Hematopoietic multipotent progenitor cell treated with erythropoietin and hydrocortisone succinate and interleukin-3 and kit ligand, for 6 days (in vitro differentiated cells): ENCODE measurements at regions not wholly inside any gene's neighbourhood (a gene's known extent, or its start where the extent isn't known, plus 50 kb on each side); places are given as distances from the start of the nearest gene placed in this dataset.

ENCODE experiments used
- DNase-seq: peaks from one replicate; pipeline ENCODE4 v3.0.0-alpha.2; 2015

DNA sequence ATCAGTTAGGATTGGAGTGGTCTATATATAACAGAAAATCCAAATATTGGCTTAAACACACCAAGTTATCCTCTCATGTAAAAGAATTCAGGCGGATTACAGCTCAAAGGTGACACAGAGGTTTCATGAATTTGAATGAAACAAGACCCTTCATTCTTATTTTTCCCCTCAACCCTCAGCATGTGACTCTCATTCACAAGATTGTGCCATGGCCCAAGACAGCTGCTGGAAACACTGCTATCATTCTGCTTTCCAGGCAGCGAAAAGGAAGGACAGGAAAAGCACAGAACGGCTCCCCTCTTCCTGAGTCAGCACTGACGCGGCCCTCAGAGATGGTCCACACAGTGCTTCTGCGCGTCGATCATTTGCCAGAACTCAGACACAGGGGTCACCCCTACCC, 891.0 kb upstream of the FRG1 start:
- DNase-seq = no peak

- no peak for DNase-seq
Measured at GRCh38 chr4:189050643-189051042, 890.0 kb upstream of the FRG1 start.

GRCh38 chr4:189053621-189054020, 887.1 kb upstream of the FRG1 start:
- no peak for DNase-seq

DNA sequence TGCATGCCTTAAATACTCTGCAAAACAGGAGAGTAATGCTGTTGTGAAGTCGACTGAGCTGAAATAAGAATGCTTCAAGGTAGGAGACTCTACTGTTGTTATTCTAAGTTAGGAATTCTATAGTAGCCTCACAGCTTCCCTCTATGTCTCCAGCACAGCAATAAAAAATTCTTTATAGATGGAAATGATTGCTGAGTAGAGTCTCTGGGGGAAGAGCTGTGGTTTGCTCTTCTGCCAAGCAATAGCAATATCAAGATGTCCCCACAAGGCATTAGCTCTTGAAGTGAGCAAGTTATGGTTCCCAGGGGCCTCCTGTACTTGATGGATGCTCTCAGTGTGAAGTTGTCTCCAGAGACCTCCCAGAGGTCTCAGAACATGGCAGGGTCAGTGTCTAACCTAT, 880.6 kb upstream of the FRG1 start:
- DNase-seq = no peak

GRCh38 chr4:189062047-189062820, 878.4 kb upstream of the FRG1 start:
- DNase-seq = no peak

- no peak for DNase-seq
Measured at GRCh38 chr4:189069772-189070171, 870.9 kb upstream of the FRG1 start.

DNA sequence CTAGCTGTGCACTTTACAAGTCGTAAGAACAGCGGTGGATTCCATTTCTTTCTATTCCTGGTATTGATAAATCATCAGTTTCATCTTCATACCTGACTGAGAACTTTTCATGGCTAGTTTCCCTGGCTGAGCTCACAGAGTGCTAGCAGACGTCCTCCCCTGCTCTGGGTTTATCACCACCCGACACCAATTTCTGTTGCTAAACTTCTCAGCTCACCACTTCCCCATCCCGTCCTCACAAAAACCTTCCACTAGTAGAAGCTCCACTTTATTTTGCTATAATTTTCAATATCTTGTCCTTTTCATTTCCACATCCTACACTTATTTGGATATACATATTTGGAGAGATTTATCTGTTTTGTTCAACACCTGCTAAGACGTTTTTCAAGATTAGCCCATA, 869.4 kb upstream of the FRG1 start:
- no peak for DNase-seq

- DNase-seq = no peak
Measured at GRCh38 chr4:189073739-189074138, 866.9 kb upstream of the FRG1 start.

DNA sequence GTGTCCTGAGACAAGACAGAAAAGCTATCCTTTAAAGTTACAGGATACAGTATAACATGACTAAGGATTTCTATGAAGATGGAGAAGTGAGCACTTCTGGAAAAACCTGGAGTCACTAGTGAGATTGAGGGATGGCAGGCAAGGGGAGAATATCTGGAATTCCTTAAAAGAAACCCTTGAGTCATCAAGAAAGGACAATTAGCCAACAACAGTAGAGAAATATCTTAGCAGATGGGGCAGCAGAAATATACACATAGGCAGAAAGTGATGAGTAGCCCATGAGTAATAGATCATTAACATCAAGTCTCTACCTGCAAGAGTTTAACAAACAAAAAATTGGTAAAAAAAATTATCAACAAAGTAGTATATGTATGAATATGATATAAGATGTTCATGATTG, 858.8 kb upstream of the FRG1 start:
- no peak for DNase-seq

DNA sequence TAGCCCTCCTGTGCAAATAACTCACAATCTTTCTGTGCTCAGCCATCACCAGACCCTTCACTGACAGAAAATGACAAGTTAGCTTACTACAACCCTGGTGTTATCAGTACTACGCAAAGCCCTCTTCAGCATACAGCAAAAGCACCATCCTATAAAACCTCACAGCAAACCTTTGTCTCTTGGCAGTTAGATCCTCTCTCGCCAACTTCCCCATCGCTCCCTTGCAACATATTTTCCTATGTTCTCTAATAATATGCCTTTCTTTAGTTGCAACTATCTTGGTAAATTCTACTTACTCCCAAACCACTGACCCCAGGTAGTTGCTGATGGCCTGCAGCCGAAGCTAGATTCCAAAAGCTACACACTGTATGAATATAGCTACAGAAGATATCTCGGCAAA, 856.9 kb upstream of the FRG1 start:
- no peak for DNase-seq

DNA sequence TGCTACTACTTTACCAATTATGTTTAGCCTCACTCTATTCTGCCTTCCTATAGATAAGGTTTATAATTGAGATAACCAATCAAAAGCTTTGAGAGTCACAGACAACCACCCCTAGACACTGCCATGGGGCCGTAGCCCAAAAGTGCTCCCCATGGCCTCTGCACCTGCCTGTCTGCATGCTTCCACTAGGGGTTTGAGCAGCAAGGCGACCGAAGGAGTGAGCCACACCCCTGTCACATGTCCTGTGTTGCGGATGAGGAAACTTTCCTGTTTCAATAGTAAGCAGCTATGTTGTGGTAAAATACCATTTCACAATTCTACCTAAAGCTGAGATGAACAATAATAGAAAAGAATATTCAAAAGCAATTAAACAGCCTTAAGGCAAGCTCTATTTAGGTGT, 856.0 kb upstream of the FRG1 start:
- peak; percentile 4 for DNase-seq

DNA sequence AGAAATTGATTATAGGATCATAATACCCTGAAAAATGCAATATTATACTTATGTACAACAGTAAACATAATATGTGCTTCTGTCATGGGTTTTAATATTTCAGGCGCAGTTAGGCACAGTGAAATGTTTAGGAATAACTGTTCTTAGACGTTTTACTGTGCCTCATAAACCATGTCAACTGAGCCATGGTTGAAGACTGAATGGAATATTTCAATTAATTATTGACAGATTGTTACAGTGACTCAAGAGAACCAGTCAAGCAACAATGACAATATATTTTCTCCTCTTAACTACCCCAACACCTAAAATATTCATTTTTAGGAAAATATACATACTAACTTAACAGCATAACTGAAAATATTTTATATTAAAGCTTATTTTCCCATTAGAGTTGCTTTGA, 852.7 kb upstream of the FRG1 start:
- no peak for DNase-seq

DNA sequence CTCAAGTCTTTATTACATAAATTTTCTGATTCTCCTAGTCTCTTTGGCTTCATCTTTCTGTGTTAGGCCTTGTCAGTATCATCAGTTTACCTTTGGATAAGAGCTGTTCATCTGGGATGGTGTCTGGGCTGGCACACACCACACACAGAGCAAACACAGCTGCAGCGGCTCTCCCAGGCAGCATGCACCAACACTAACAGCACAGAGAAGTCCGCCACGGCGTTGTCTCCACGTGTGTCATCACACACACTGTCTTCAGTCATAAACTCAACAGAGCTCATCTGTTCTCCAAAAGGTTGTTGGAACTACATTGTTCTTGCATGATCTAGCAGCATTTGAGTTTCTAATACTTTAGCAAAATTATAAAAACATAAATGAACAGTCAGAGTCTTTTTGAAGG, 851.9 kb upstream of the FRG1 start:
- no peak for DNase-seq

DNA sequence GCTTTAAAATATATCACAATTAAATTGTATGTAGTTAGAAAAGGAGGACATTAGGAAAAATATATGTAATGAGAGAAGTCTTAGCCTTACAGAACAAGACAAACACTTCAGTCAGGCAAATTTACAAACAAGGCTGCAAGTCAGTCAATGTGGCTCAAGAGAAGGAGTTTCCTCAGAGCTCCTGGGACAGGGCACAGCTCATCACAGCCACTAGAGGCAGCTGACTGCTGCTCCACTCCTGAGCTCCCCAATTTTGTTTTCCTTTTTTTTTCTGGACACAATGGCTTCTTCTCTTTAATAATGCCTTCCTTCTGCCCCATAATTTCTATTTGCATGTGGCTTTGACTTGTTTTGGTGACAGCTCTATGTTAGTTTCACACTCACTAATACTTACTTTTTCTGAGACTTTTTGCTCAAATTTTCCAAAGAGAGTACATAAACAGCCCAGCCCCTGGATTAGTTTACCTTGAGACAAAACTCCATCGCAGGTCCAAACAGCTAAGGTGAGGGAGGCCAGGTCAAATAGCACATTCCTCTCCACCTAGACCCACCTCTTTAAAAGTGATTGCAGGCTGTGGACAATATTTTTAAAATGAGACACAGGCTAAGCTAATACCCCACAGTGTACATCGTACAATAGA, 850.4 kb upstream of the FRG1 start:
- no peak for DNase-seq

DNA sequence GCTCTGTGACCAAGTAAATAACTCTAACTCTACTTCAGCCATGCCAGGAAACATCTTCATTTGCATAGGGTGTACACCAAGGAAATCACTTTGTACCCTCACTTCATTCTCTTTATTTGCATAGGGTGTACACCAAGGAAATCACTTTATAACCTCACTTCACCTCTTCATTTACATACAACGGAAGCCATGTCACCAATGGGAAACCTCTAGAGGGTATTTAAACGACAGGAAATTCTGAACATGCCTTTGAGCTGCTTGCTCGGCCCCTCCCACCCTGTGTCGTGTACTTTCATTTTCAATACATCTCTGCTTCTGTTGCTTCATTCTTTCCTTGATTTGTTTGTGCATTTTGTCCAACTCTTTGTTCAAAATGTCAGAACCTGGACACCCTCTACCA, 848.1 kb upstream of the FRG1 start:
- DNase-seq = no peak

DNA sequence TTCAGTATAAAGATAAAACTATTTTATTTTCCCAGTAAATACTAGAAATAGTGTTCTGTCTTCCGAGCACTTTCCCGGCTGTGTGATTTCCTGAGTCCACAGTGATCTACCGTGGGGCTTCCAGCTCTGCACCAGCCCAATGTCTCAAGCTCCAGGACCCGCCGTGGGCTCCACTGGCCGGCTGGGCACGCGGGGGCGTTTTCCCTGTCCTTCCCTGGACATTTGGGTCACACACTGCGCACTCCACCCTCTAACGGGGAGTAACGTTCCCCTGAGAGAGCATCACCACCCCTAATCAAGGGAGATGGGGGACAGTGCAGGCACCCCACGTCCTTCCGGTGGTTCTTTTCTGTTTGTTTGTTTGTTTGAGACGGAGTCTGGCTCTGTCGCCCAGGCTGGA, 844.6 kb upstream of the FRG1 start:
- DNase-seq = no peak

DNA sequence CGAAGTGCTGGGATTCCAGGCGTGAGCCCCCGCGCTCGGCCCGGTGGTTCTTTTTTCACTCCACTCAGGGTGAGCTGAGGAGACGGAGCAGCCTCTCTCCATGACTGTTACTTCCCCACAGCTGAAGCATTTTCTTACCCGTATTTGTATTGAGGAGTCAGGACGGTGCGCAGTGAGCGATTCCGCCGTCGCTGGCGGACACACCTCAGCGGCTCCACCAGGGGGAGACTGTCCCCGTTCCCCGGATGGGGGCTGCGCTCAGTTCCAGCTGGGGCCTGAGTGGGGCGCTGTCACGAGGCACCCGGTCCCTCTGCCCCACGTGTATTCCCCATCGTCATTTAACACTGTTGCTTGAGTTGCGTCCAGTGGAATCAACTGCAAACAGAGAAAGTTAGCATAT, 844.0 kb upstream of the FRG1 start:
- no peak for DNase-seq

DNA sequence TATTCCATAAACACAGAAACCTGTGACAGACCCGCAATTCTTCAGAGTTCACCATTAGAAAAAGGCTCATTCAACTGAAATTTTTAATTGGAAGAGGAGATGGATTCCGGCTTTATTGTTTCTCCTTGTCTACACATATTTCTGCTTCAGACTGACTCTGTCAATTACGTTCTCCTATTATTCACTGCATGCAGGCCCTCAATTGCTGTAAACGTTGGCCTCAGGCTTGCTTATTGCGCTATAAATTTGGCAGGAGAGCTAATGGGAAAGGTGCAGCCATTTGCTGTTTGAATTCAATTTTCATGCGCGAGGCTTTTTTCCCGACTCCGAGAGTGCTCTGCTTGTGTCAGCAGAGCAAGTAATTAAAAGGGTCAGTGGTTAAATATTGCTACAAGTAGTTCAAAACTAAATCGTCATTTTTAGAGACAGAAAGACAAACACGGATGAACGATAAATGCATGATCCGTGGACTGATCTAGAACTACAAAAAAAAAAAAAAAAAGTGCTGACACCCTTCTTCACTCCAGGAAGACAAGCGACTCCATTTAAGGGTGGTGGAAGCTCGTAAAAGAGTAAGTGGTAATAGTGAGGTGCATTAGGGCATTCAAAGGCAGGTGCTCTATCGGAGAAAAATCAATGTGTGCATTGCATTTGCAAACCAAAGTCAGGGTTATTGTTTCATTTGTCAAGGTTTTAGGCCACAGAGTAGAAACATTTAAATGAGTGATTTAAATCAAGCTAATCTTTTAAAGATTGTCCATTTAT, 841.6 kb upstream of the FRG1 start:
- no peak for DNase-seq

GRCh38 chr4:189113389-189113888, 827.2 kb upstream of the FRG1 start:
- no peak for DNase-seq

DNA sequence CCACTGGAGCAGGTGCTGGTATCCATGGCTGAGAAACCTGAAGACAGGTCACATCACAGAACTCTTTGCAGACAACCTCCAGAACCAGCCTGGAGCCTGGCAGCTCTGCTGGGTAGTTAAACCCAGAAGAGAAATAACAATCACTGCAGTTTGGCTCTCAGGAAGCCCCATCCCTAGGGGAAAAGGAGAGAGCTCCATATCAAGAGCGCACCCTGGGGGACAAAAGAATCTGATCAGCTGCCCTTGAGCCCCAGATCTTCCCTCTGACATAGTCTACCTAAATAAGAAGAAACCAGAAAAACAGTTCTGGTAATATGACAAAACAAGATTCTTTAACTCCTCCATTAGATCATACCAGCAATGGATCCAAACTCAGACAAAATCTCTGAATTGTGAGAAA, 823.2 kb upstream of the FRG1 start:
- DNase-seq = no peak

DNA sequence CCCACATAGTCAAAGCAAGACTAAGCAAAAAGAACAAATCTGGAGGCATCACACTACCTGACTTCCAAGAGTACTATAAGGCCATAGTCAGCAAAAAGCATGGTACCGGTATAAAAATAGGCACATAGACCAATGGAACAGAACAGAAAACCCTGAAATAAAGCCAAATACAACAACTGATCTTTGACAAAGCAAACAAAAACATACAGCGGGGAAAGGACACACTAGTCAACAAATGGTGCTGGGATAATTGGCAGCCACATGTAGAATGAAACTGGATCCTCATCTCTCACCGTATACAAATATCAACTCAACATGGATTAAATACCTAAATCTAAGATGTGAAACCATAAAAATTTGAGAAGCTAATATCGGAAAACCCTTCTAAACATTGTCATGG, 819.3 kb upstream of the FRG1 start:
- DNase-seq = no peak

DNA sequence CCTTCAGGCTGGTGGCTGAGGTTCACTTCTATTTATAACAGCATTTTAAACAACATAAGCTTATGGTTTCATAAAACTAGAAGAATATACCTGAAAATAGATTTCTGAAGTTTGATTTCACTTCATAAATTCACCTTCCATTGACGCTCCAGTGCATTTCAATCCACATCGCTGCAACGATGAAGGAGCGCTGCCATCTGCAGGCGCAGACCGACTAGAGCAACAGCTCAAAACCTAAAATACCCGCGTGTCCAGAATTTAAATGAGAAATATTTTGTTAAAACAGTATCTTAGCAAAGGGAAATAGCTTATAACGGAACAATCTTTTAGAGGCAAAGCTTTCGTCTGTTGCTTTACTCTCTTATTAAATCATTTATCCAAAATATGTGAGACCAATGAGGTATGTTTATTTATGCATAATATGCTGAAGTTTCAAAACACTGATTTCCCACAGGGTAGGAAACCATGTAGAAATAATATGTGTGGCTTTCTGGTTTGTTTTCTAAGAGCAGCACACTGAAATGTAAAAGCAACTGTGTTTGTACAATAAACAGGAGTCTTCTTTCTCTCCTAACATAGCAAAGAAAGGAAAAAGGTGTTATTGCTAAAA, 816.4 kb upstream of the FRG1 start:
- peak; percentile 24 for DNase-seq

- no peak for DNase-seq
Measured at GRCh38 chr4:189124791-189125190, 815.9 kb upstream of the FRG1 start.

- no peak for DNase-seq
Measured at GRCh38 chr4:189126040-189126439, 814.6 kb upstream of the FRG1 start.
